ENCODE measurements at regions not wholly inside any gene's neighbourhood (a gene's known extent, or its start where the extent isn't known, plus 50 kb on each side); places are given as distances from the start of the nearest gene placed in this dataset.

DNA sequence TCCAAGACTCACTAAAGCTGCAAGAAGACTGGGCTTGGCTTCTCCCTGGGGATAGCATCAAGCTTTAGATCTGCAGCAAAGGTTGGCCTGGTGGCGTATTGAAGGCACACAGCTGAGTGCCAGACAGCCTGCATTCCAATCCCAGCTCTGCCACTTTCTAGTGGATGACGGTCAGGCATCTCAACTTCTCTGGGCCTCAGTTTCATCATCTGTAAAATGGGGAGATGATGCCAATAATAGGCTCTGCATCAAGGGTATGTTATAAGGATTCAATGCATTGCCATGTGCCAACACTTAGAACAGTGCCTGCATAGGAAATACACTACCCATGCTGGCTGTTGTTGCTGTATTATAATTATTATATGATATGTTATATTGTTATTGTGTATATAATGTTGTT, 220.4 kb downstream of the NPHP4 start:
- Histone ChIP-seq H3K36me3 (ENCODE audit: low read depth, low read length) (no peaks in the 10 kb centered on the region), H3K4me2 (ENCODE audit: low read length) (no peak overlapping the region), H3K4me3 (ENCODE audit: low read length) (no peak overlapping the region), H3K79me2 (ENCODE audit: low read length) (no peaks in the 10 kb centered on the region), H3K9me3 (ENCODE audit: low read length) (no peaks in the 10 kb centered on the region), H4K20me1 (ENCODE audit: low read length) (no peaks in the 10 kb centered on the region), H3K4me1 (ENCODE audit: insufficient read depth, low read length) (no peaks in the 10 kb centered on the region), H3K27ac (ENCODE audit: low read length) (no peak overlapping the region), H3K9me2 (replicated peaks; ENCODE audit: low read length) (no peaks in the 10 kb centered on the region), H3F3A (ENCODE audit: low read length, unreplicated experiment) (no peaks in the 10 kb centered on the region), H2AFZ (ENCODE audit: low read length) (no peak overlapping the region), H3K9ac (ENCODE audit: low read length) (no peak overlapping the region), H3K27me3 (ENCODE audit: low read length) (peaks cover 88% of the 10 kb centered on the region)
- BruUV-seq (replicated peaks): no TSS peak
- intact Hi-C loops (cut with micrococcal nuclease): no loop called here
- ChIA-PET CTCF (no interaction called here), POLR2A (ENCODE audit: unreplicated experiment) (no interaction called here)
- no peak for TF ChIP-seq EZH2phosphoT487 (IDR thresholded peaks at IDR 0.05; ENCODE audit: borderline replicate concordance, low read length)
- no peak for TF ChIP-seq EZH2 (IDR thresholded peaks at IDR 0.05; ENCODE audit: low read length, unreplicated experiment)
- TF ChIP-seq, protein P1, sequence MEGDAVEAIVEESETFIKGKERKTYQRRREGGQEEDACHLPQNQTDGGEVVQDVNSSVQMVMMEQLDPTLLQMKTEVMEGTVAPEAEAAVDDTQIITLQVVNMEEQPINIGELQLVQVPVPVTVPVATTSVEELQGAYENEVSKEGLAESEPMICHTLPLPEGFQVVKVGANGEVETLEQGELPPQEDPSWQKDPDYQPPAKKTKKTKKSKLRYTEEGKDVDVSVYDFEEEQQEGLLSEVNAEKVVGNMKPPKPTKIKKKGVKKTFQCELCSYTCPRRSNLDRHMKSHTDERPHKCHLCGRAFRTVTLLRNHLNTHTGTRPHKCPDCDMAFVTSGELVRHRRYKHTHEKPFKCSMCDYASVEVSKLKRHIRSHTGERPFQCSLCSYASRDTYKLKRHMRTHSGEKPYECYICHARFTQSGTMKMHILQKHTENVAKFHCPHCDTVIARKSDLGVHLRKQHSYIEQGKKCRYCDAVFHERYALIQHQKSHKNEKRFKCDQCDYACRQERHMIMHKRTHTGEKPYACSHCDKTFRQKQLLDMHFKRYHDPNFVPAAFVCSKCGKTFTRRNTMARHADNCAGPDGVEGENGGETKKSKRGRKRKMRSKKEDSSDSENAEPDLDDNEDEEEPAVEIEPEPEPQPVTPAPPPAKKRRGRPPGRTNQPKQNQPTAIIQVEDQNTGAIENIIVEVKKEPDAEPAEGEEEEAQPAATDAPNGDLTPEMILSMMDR (conservative IDR thresholded peaks at IDR 0.05; ENCODE audit: low read depth, low read length): no peak
- ATAC-seq (no peak), DNase-seq (no peak)

DNA sequence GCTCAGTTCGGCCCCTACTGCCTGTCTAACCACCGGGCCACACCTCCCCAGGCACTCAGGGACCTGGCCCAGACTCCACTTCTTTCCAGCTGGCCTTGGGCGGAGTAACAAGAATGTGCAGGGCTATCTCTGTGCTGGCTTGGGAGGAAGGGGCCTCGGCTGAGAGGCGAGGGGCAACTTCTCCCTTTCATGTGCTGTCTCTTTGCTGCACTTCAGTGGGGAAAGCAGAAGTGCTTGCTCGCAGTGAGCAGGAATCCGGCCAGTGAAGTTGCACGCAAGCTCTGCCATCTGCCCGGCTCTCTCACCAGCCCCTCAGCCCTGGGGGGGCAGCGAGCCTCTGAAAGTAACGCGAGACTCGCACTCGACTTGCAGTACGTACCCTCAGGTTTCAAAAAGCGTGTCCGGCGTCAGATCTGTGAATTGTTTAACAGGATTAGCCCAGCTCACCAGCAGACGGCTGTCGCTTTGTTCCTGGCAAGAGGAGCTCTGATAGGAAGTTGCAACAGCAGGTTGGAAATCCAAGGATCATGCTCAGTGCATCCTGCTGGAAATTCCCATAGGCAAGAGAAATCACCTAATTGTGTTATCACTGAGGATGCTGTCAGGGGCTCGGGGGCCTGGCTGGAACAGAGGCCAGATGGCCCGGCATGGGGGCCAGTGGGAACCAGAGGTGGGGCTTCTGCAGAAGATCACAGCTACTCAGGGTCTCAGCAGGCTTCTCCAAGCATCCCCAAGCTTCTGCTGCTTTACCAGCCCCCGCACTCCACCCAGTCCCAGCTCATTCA, 221.1 kb downstream of the NPHP4 start:
- no peak for TF ChIP-seq EZH2phosphoT487 (IDR thresholded peaks at IDR 0.05; ENCODE audit: borderline replicate concordance, low read length)
- no peak for TF ChIP-seq EZH2 (IDR thresholded peaks at IDR 0.05; ENCODE audit: low read length, unreplicated experiment)
- TF ChIP-seq, protein P1 (conservative IDR thresholded peaks at IDR 0.05; ENCODE audit: low read depth, low read length): no peak
- H3K9ac ChIP-seq (ENCODE audit: low read length): no peak overlapping the region
- H3K36me3 ChIP-seq (ENCODE audit: low read depth, low read length): no peaks in the 10 kb centered on the region
- no peaks in the 10 kb centered on the region for H4K20me1 ChIP-seq (ENCODE audit: low read length)
- no peaks in the 10 kb centered on the region for H3K79me2 ChIP-seq (ENCODE audit: low read length)
- no peaks in the 10 kb centered on the region for H3K4me1 ChIP-seq (ENCODE audit: insufficient read depth, low read length)
- intact Hi-C loops (cut with micrococcal nuclease): no loop called here
- ATAC-seq: no peak
- no peaks in the 10 kb centered on the region for H3K9me2 ChIP-seq (replicated peaks; ENCODE audit: low read length)
- no peak overlapping the region for H3K4me3 ChIP-seq (ENCODE audit: low read length)
- H3K4me2 ChIP-seq (ENCODE audit: low read length): no peak overlapping the region
- H3K27me3 ChIP-seq (ENCODE audit: low read length): peaks cover 93% of the 10 kb centered on the region
- no peak overlapping the region for H2AFZ ChIP-seq (ENCODE audit: low read length)
- BruUV-seq (replicated peaks): no TSS peak
- H3F3A ChIP-seq (ENCODE audit: low read length, unreplicated experiment): no peaks in the 10 kb centered on the region
- no peak for DNase-seq
- no peaks in the 10 kb centered on the region for H3K9me3 ChIP-seq (ENCODE audit: low read length)
- POLR2A ChIA-PET (ENCODE audit: unreplicated experiment): interaction anchor here (0.7 kb wide), 1 partner anchor 13 kb away, joined by 3 read pairs; no protein-coding TSS in a partner anchor
- no peak overlapping the region for H3K27ac ChIP-seq (ENCODE audit: low read length)
- CTCF ChIA-PET: no interaction called here

DNA sequence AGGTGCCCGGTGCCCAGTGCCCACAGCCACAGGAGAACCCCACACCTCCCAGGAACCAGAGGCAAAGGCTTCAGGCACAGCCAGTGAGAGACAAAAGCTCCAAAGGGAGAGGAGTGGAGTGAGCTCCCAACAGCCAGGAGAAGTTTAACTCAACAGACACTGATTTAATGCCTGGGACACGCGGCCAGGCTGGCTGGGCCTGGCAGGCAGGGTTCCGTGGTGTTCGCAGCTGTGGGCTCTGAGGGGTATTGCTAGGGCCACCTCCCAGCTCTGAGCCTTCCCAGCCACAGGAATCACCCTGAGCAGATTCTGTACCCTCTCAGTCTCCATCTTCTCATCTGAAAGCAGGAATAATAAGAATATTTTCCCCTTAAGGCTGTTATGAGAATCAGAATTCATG, 222.5 kb downstream of the NPHP4 start:
- TF ChIP-seq EZH2 (IDR thresholded peaks at IDR 0.05; ENCODE audit: low read length, unreplicated experiment) (no peak), EZH2phosphoT487 (IDR thresholded peaks at IDR 0.05; ENCODE audit: borderline replicate concordance, low read length) (no peak)
- TF ChIP-seq, protein P1 (conservative IDR thresholded peaks at IDR 0.05; ENCODE audit: low read depth, low read length): no peak
- no peaks in the 10 kb centered on the region for H3K9me3 ChIP-seq (ENCODE audit: low read length)
- no peaks in the 10 kb centered on the region for H3F3A ChIP-seq (ENCODE audit: low read length, unreplicated experiment)
- H3K9ac ChIP-seq (ENCODE audit: low read length): no peak overlapping the region
- intact Hi-C loops (cut with micrococcal nuclease): no loop called here
- BruUV-seq (replicated peaks): no TSS peak
- H3K9me2 ChIP-seq (replicated peaks; ENCODE audit: low read length): no peaks in the 10 kb centered on the region
- no peaks in the 10 kb centered on the region for H3K4me1 ChIP-seq (ENCODE audit: insufficient read depth, low read length)
- no peak overlapping the region for H3K4me2 ChIP-seq (ENCODE audit: low read length)
- no peaks in the 10 kb centered on the region for H3K79me2 ChIP-seq (ENCODE audit: low read length)
- H3K27ac ChIP-seq (ENCODE audit: low read length): no peak overlapping the region
- H2AFZ ChIP-seq (ENCODE audit: low read length): no peak overlapping the region
- no peak overlapping the region for H3K4me3 ChIP-seq (ENCODE audit: low read length)
- H3K27me3 ChIP-seq (ENCODE audit: low read length): peaks cover 94% of the 10 kb centered on the region
- no peak for DNase-seq
- no peaks in the 10 kb centered on the region for H4K20me1 ChIP-seq (ENCODE audit: low read length)
- POLR2A ChIA-PET (ENCODE audit: unreplicated experiment): no interaction called here
- CTCF ChIA-PET: no interaction called here
- H3K36me3 ChIP-seq (ENCODE audit: low read depth, low read length): no peaks in the 10 kb centered on the region
- no peak for ATAC-seq
